Body of pancreas (tissue), 4 donors: ENCODE measurements at regions not wholly inside any gene's neighbourhood (a gene's known extent, or its start where the extent isn't known, plus 50 kb on each side); places are given as distances from the start of the nearest gene placed in this dataset.

Source experiments
- POLR2A ChIP-seq, 3 donors: fragments of 450-650 bp; IDR thresholded peaks; one replicate each; pipeline ENCODE4 v1.6.1; 2016; ENCODE audit warnings: antibody characterized with exemption in 3 of 3, mild to moderate bottlenecking in 2 of 3
- TF ChIP-seq, protein P1 (sequence below), 7 experiments: fragments of 450-650 bp in 4 of 7; fragments of 200-600 bp in 3 of 7; sonication (generic) in 3 of 7; IDR thresholded peaks; one replicate each; pipeline ENCODE4 v1.5.1; 2016 to 2019; ENCODE audit warnings: antibody characterized with exemption in 7 of 7

DNA sequence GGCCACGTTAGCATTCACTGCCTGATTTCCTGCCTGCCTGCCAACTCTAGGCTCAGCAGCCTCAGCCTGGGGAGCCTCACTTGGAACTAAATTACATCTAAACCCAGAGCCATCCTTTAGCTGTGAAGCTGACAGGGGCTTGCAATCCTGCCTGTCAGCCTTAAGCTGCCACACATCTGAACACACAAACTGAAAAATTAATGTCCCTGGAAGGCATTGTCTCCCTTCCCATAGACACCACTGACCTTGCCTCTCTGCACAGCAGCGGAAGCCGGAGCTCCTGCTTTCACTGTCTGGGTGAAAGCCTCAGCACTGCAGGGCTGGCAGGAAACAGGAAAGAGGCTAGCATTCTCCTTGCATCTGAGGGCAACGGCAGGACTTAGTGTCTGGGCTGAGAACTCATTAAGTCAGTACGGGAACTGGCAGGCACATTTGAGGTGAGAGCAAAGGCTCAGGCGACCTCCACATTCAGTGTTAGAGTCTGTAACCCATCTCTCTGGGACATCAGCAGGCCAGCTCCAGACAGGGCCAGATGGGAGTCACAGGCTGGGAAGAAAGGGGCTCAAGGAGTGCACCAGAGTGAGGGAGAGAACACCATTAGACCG is 452.4 kb upstream of the C16orf82 start:
- TF ChIP-seq, protein P1, sequence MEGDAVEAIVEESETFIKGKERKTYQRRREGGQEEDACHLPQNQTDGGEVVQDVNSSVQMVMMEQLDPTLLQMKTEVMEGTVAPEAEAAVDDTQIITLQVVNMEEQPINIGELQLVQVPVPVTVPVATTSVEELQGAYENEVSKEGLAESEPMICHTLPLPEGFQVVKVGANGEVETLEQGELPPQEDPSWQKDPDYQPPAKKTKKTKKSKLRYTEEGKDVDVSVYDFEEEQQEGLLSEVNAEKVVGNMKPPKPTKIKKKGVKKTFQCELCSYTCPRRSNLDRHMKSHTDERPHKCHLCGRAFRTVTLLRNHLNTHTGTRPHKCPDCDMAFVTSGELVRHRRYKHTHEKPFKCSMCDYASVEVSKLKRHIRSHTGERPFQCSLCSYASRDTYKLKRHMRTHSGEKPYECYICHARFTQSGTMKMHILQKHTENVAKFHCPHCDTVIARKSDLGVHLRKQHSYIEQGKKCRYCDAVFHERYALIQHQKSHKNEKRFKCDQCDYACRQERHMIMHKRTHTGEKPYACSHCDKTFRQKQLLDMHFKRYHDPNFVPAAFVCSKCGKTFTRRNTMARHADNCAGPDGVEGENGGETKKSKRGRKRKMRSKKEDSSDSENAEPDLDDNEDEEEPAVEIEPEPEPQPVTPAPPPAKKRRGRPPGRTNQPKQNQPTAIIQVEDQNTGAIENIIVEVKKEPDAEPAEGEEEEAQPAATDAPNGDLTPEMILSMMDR (IDR thresholded peaks at IDR 0.05), result no peak
- TF ChIP-seq POLR2A (IDR thresholded peaks at IDR 0.05), result no peak
